Endodermal cell (in vitro differentiated cells): ENCODE measurements at regions not wholly inside any gene's neighbourhood (a gene's known extent, or its start where the extent isn't known, plus 50 kb on each side); places are given as distances from the start of the nearest gene placed in this dataset.
A peak's percentile ranks its signal among the peaks of the same experiment; 100 is the strongest.

Experiments used
- DNase-seq: peaks from one replicate; pipeline ENCODE4 v3.0.0-alpha.2; 2017
- H3K27ac ChIP-seq: 2 replicates; pipeline ENCODE4 v1.5.1; 2013; ENCODE audit warnings: mild to moderate bottlenecking, low read depth, low read length, moderate library complexity
- H3K27me3 ChIP-seq: 2 replicates; pipeline ENCODE4 v1.6.1; 2013; ENCODE audit warnings: mild to moderate bottlenecking, low read length, moderate library complexity; ENCODE audit not compliant: insufficient read depth, control insufficient read depth, poor library complexity, severe bottlenecking
- H3K36me3 ChIP-seq: 2 replicates; pipeline ENCODE4 v1.7.0; 2013; ENCODE audit warnings: mild to moderate bottlenecking, low read length, moderate library complexity; ENCODE audit not compliant: control insufficient read depth, insufficient read depth
- H3K4me1 ChIP-seq: one replicate; pipeline ENCODE4 v1.7.0; 2013; ENCODE audit warnings: low read length; ENCODE audit not compliant: control insufficient read depth, insufficient read depth
- H3K4me3 ChIP-seq: 2 replicates; pipeline ENCODE4 v1.5.1; 2013; ENCODE audit warnings: mild to moderate bottlenecking, low read length, moderate library complexity
- H3K9ac ChIP-seq: 2 replicates; pipeline ENCODE4 v1.6.1; 2013; ENCODE audit warnings: mild to moderate bottlenecking, low read length, moderate library complexity; ENCODE audit not compliant: poor library complexity, severe bottlenecking; ENCODE audit errors: extremely low read depth
- H3K9me3 ChIP-seq: 2 replicates; pipeline ENCODE4 v1.6.1; 2013; ENCODE audit warnings: mild to moderate bottlenecking, low read length, moderate library complexity; ENCODE audit not compliant: control insufficient read depth
- H3K27ac Mint-ChIP-seq: 2 replicates; pipeline ENCODE4 v1.8.0; 2020; ENCODE audit warnings: mixed read lengths
- H3K27me3 Mint-ChIP-seq: 2 replicates; pipeline ENCODE4 v1.8.0; 2021; ENCODE audit warnings: mild to moderate bottlenecking, mixed read lengths; ENCODE audit not compliant: insufficient read depth
- H3K36me3 Mint-ChIP-seq: 2 replicates; pipeline ENCODE4 v1.8.0; 2020; ENCODE audit warnings: low read depth, mixed read lengths
- H3K4me1 Mint-ChIP-seq: 2 replicates; pipeline ENCODE4 v1.8.0; 2020; ENCODE audit warnings: mixed read lengths
- H3K4me3 Mint-ChIP-seq: 2 replicates; pipeline ENCODE4 v1.8.0; 2020; ENCODE audit warnings: mild to moderate bottlenecking, moderate library complexity, mixed read lengths
- H3K9me3 Mint-ChIP-seq: 2 replicates; pipeline ENCODE4 v1.8.0; 2020; ENCODE audit warnings: mild to moderate bottlenecking, mixed read lengths
- CTCF ChIP-seq: fragments of 200-600 bp; sonication (generic); conservative IDR thresholded peaks from 2 replicates; pipeline ENCODE4 v1.5.0; 2021; ENCODE audit warnings: antibody characterized with exemption, mild to moderate bottlenecking
- WGBS, 2 experiments: methylation state at CpG; one replicate each; pipeline versions ENCODE4 v1.1.5 to v1.1.7; 2013; ENCODE audit warnings: missing lambda C conversion rate in 2 of 2, mixed read lengths in 1 of 2; ENCODE audit not compliant: insufficient coverage in 1 of 2, insufficient read length in 1 of 2; 5-methylcytosine and 5-hydroxymethylcytosine counted together

GRCh38 chr1:228958121-228958520 is 222.8 kb downstream of the RHOU start:
- DNase-seq = peak; percentile 12
- Mint-ChIP-seq H3K36me3 (no peaks in the 10 kb centered on the region), H3K4me1 (peaks cover 33% of the 10 kb centered on the region), H3K9me3 (peaks cover 10% of the 10 kb centered on the region), H3K27me3 (no peaks in the 10 kb centered on the region), H3K27ac (no peak overlapping the region), H3K4me3 (no peak overlapping the region)
- 89 to 95% methylated on average over 3 to 4 of the region's 4 CpGs for WGBS, 2 experiments
- H3K27me3 ChIP-seq = no peaks in the 10 kb centered on the region
- H3K9ac ChIP-seq = no peak overlapping the region
- no peak for TF ChIP-seq CTCF
- peaks cover 20% of the 10 kb centered on the region for H3K9me3 ChIP-seq
- H3K4me3 ChIP-seq = peak overlapping the region; percentile 32
- no peaks in the 10 kb centered on the region for H3K36me3 ChIP-seq
- H3K27ac ChIP-seq = no peak overlapping the region
- H3K4me1 ChIP-seq = peaks cover 12% of the 10 kb centered on the region

DNA sequence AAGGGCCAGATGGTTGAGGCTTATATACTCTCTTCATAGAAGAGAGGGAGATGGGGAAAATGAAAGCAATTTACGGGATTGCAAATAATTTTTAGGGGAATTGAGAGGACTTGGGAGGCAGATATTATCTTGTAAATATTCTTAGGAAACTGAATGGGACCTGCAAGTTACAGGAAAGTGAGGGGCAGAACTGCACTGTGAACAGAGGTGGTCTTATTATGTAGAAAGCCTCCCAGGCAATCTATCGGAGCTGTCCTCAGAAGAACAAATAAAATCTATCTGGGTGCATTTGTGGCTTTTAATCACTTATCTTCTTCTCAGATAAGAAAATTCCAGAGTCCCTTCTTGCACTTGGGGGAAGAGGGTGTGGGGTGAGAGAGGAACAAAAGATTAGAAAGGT is 223.5 kb downstream of the RHOU start:
- H3K9ac ChIP-seq = no peak overlapping the region
- H3K9me3 Mint-ChIP-seq = peaks cover 10% of the 10 kb centered on the region
- H3K4me3 Mint-ChIP-seq = no peak overlapping the region
- no peaks in the 10 kb centered on the region for H3K36me3 Mint-ChIP-seq
- no peaks in the 10 kb centered on the region for H3K27me3 Mint-ChIP-seq
- H3K4me1 Mint-ChIP-seq = peaks cover 31% of the 10 kb centered on the region
- H3K4me3 ChIP-seq = peak overlapping the region; percentile 55
- TF ChIP-seq CTCF = no peak
- H3K27me3 ChIP-seq = no peaks in the 10 kb centered on the region
- no peak overlapping the region for H3K27ac ChIP-seq
- peak overlapping the region; percentile 41 for H3K27ac Mint-ChIP-seq
- 62 to 68% methylated on average over 2 of the region's 2 CpGs for WGBS, 2 experiments
- H3K36me3 ChIP-seq = no peaks in the 10 kb centered on the region
- peaks cover 20% of the 10 kb centered on the region for H3K9me3 ChIP-seq
- no peak for DNase-seq
- peaks cover 12% of the 10 kb centered on the region for H3K4me1 ChIP-seq

GRCh38 chr1:228960705-228961104 is 225.4 kb downstream of the RHOU start:
- Mint-ChIP-seq H3K9me3 (no peaks in the 10 kb centered on the region), H3K36me3 (no peaks in the 10 kb centered on the region), H3K4me3 (no peak overlapping the region), H3K4me1 (peaks cover 41% of the 10 kb centered on the region), H3K27me3 (no peaks in the 10 kb centered on the region), H3K27ac (no peak overlapping the region)
- WGBS, 2 experiments = 78 to 92% methylated on average over 2 to 5 of the region's 5 CpGs
- Histone ChIP-seq H3K9ac (no peak overlapping the region), H3K9me3 (peaks cover 6% of the 10 kb centered on the region), H3K27me3 (no peaks in the 10 kb centered on the region), H3K4me1 (peaks cover 12% of the 10 kb centered on the region), H3K27ac (no peak overlapping the region), H3K4me3 (no peak overlapping the region), H3K36me3 (no peaks in the 10 kb centered on the region)
- DNase-seq = peak; percentile 14
- no peak for TF ChIP-seq CTCF
